ENCODE measurements at regions not wholly inside any gene's neighbourhood (a gene's known extent, or its start where the extent isn't known, plus 50 kb on each side); places are given as distances from the start of the nearest gene placed in this dataset.

- DNase-seq: no peak
Measured at GRCh38 chr2:151197184-151198108, 64.2 kb downstream of the RBM43 start.

- DNase-seq: no peak
Measured at GRCh38 chr2:151193576-151193975, 68.1 kb downstream of the RBM43 start.

GRCh38 chr2:151192681-151193080 lies 69.0 kb downstream of the RBM43 start:
- DNase-seq: no peak

GRCh38 chr2:151191001-151191400 lies 70.7 kb downstream of the RBM43 start:
- DNase-seq: no peak

- DNase-seq: peak; percentile 44
Measured at GRCh38 chr2:151189125-151189524, 72.5 kb downstream of the RBM43 start.

GRCh38 chr2:151186011-151186410 lies 75.7 kb downstream of the RBM43 start:
- DNase-seq: no peak

- DNase-seq: no peak
Measured at GRCh38 chr2:151182899-151183809, 78.5 kb downstream of the RBM43 start.

- no peak for DNase-seq
Measured at GRCh38 chr2:151182396-151182795, 79.3 kb downstream of the RBM43 start.

GRCh38 chr2:151181524-151181923 lies 80.1 kb downstream of the RBM43 start:
- no peak for DNase-seq

GRCh38 chr2:151180123-151180522 lies 81.5 kb downstream of the RBM43 start:
- no peak for DNase-seq

- no peak for DNase-seq
Measured at GRCh38 chr2:151178207-151178606, 83.5 kb downstream of the RBM43 start.

- DNase-seq: no peak
Measured at GRCh38 chr2:151177756-151178155, 83.9 kb downstream of the RBM43 start.

- DNase-seq: no peak
Measured at GRCh38 chr2:151176661-151177060, 85.0 kb downstream of the RBM43 start.

- DNase-seq: no peak
Measured at GRCh38 chr2:151175864-151176263, 85.8 kb downstream of the RBM43 start.

- DNase-seq: no peak
Measured at GRCh38 chr2:151174127-151174526, 87.5 kb downstream of the RBM43 start.

- DNase-seq: no peak
Measured at GRCh38 chr2:151171186-151171585, 90.5 kb downstream of the RBM43 start.

GRCh38 chr2:151166410-151166809 lies 95.3 kb downstream of the RBM43 start:
- no peak for DNase-seq

GRCh38 chr2:151165105-151165684 lies 96.5 kb downstream of the RBM43 start:
- DNase-seq: no peak

- no peak for DNase-seq
Measured at GRCh38 chr2:151161821-151162551, 99.7 kb downstream of the RBM43 start.

GRCh38 chr2:151159109-151159662 lies 102.5 kb downstream of the RBM43 start:
- DNase-seq: no peak

GRCh38 chr2:151157000-151157735 lies 104.5 kb downstream of the RBM43 start:
- no peak for DNase-seq
